ENCODE measurements at regions not wholly inside any gene's neighbourhood (a gene's known extent, or its start where the extent isn't known, plus 50 kb on each side); places are given as distances from the start of the nearest gene placed in this dataset.

DNA sequence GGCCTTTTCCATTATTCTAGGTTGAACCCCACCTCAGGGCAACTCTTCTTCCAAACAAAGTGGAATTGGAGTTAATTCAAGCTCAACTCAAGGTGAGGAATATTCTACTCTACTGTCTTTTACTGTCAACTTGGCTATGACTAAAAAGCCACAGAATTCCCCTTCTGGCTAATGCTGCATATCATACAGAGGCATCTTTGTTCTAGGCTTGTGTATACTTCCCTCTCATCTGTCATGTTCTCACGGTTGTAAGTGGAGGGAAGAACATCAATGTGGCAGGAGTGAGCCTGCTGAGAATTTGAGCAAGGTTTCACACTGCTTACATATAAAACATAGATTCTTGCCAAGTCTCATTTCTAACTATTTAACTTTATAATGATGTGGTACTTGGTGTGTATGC is 921.4 kb upstream of the CNTN5 start:
- DNase-seq = no peak

GRCh38 chr11:98100689-98101088 is 920.1 kb upstream of the CNTN5 start:
- DNase-seq = no peak

DNA sequence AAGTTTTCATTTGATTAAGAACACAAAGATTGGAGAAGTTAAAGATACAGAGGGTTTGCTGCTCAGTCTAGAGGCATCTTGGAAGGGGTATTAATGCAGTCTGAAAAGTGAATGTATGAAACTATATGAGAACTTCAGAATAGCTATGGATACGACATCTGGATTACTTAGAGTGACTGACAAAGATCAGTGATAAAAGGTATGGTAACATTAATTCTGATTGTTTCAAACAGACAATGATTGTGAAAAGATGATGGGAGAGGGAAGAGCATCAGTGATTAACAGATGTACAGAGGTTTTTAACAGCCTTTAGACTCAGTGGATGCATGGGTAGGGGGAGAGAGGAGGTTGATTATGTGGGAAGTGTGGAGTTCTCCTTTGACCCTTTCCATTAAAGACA is 919.4 kb upstream of the CNTN5 start:
- DNase-seq = no peak

GRCh38 chr11:98104249-98104648 is 916.5 kb upstream of the CNTN5 start:
- DNase-seq = no peak

- DNase-seq = peak; percentile 98
Measured at GRCh38 chr11:98107736-98108135, 913.0 kb upstream of the CNTN5 start.

GRCh38 chr11:98110030-98110429 is 910.7 kb upstream of the CNTN5 start:
- no peak for DNase-seq

DNA sequence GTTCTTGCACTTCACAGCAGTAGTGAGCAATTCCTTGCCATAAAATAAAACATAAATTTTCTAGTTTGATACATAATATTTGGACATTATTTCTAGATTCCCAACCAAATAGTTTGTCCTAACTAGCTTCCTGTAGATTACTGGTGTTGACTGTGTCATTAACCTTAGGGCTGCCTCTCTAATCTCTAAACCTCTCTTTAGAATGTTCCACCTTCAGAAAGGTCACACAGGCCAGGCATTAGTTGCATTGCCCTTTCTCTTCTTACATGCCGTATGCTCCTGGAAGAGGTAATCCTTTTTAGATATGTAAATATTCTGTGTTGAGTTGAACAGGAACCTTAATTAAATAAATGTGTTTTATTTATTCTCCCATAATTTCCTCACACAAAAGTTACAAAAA is 904.9 kb upstream of the CNTN5 start:
- DNase-seq = no peak

DNA sequence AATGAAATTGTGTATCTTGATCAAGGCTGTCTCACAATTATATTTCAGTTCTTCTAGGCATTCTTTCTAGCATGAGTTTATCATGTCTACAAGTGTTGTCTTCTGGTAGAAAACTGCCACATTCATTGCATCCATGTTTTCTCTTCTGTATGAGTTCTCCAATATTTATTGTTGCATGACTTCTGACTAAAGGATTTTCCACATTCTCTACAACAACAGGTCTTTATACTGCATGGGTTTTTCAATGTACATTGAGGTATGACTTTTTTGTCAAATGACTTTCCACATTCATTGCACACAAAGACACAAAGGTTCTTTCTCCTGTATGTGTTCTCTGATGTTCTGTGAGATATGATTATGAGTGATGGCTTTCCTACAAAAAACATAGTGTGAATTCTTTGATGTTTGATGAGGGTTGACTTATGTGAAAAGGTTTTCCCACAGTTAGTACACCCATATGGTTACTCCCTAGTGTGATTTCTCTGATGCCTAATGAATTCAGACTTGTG is 890.6 kb upstream of the CNTN5 start:
- DNase-seq = no peak

- DNase-seq = no peak
Measured at GRCh38 chr11:98136357-98136756, 884.4 kb upstream of the CNTN5 start.

DNA sequence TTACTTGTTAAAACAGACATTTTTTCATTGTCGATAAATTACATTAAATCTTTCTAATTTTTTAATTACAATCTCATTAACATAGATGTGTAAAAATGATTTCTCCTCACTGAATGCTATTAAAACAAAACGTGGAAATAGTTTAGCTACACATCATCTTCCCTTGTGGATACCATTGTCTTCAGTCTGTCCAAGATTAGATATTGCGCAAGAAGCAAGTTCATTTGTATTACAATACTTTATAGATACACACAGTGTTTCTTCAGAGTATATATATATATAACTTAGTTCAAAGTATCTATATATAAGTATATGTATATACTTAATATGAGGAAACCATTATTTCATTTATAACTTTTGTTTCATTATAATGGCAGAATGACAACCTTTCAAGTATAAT is 883.3 kb upstream of the CNTN5 start:
- DNase-seq = no peak

DNA sequence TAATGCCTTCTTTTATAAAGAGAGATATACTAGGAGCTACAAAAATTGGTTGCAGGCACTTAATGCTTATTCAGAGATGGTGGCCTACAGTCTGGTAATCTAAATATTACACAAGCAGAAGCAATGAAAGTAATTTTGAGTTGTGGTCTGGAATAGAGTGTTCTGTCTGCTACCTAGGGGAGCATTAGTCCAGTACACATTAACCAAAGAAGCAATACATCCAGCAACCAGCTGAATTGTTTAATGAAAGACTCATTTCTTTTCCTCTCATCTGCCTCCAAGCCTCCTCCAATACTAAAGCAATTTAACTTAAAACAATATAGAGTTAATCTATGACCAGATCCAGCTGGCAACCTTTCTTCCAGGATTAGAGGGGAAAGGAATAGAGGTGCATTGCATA is 877.1 kb upstream of the CNTN5 start:
- DNase-seq = no peak

- DNase-seq = no peak
Measured at GRCh38 chr11:98153752-98154151, 867.0 kb upstream of the CNTN5 start.

DNA sequence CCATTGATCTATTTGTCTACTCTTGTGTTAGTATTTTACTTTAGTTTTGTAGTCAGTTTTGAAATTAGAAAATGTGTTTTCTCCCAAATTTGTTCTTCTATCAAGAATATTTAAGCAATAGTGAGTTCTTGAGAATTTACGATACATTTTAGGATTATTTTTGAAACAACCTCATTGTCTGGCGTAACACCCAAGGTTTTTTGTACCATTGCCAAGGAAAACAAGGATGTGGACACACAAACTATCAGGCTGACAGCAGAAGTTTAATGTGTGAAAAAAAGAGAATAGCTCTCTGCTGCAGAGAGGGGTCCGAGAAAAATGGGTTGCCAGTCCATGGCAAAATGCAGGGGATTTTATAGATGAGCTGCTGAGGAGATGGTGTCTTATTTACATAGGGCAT is 865.1 kb upstream of the CNTN5 start:
- no peak for DNase-seq

- DNase-seq = no peak
Measured at GRCh38 chr11:98177925-98178324, 842.8 kb upstream of the CNTN5 start.

DNA sequence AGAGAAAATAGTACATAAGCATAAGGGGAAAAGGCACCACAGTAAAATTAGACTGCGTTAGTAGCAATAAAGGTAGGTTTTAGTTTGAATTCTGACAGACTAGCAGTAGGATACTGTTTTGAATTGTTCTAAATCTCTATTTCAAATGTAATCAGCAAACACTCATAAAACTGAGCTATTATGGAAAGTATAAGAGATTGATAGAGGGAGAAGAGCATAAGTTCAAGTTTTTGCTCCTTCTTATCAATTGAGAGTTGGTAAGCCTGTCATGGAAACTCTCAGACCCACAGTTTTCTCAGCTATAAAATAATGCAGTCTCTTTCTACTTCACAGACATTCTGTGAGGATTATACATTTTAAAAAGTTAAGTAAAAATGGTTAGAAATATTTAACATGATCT is 840.2 kb upstream of the CNTN5 start:
- no peak for DNase-seq

- DNase-seq = no peak
Measured at GRCh38 chr11:98180921-98181320, 839.8 kb upstream of the CNTN5 start.

GRCh38 chr11:98183034-98183433 is 837.7 kb upstream of the CNTN5 start:
- no peak for DNase-seq

- no peak for DNase-seq
Measured at GRCh38 chr11:98185245-98185644, 835.5 kb upstream of the CNTN5 start.

DNA sequence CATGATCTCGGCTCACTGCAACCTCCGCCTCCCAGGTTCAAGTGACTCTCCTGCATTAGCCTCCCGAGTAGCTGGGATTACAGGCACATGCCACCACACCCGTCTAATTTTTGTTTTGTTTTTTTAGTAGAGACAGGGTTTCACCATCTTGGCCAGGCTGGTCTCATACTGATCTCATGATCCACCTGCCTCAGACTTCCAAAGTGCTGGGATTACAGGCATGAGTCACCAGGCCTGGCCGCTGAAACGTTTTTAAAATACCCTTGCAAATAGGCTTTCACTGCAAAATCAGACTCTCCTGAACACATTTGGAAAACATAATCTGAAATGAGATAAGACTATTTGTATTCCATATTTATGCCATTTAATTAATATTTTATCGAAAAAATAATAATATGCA is 826.1 kb upstream of the CNTN5 start:
- DNase-seq = no peak

GRCh38 chr11:98195300-98195699 is 825.4 kb upstream of the CNTN5 start:
- no peak for DNase-seq

GRCh38 chr11:98207086-98207485 is 813.7 kb upstream of the CNTN5 start:
- no peak for DNase-seq

DNA sequence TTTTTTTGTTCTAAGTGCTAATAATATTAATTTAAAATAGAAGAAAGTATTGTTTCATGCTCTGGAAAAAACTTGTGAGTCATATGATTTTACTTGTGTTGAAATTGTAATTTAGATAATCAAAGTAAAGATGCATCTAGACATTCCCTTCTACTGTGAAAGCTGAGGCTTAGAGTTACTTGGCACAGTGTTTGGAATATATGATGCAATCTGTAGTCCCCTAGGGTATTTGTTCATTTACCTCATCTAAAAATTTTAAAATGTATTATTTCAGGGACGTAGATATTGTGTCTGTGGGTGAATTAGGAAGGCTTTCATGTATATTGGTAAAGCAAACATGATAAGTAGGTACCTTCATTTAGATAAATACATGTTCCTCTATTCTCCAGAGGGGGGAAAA is 793.5 kb upstream of the CNTN5 start:
- DNase-seq = no peak

DNA sequence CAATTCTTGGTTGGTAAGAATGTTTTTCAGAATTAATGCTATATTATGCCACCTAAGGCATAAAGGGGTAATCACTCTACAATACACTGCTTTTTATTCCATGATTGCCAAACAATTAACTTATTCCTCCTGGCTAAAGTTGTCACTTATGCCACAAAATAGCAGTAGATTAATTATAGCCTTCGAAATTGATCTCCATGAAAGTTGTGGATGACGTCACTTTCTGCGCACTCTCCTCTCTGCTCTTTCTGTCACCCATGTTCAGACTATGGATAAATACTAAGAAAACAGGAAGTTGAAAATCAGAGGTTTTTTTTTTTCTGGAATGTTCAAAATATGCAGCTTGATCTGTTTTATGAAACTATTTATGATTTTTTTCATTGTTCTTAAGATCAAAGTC is 790.1 kb upstream of the CNTN5 start:
- DNase-seq = no peak

DNA sequence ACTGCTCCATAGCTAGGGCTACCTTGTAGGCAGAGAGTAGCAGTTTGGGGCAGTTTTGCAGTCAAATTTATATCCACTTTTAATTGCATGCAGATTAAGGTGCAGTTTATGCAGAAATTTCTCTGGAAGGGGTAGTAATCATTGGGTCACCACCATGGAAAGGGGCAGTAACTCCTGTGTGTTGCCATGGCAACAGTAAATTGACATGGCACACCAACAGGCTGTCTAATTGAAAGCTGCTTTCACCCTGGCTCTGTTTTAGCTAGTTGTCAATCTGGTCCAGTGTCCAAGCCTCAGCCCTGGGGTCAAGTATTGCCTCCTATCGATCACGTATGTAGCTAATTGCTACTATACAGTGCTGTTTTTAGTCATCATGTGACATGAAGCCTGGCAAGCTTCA is 786.1 kb upstream of the CNTN5 start:
- no peak for DNase-seq

GRCh38 chr11:98243897-98244296 is 776.9 kb upstream of the CNTN5 start:
- no peak for DNase-seq

GRCh38 chr11:98260983-98261382 is 759.8 kb upstream of the CNTN5 start:
- DNase-seq = no peak
